GM18868 (cell line): ENCODE measurements at regions not wholly inside any gene's neighbourhood (a gene's known extent, or its start where the extent isn't known, plus 50 kb on each side); places are given as distances from the start of the nearest gene placed in this dataset.
"Not testable (repeated sequence)": the region's sequence is repeated elsewhere in the genome, so short reads cannot be mapped to it uniquely, and the experiment has no call there.

Experiments used
- ATAC-seq: cut with Tn5 transposase; IDR thresholded peaks from one replicate; pipeline ENCODE4 v1.9.1; 2021; ENCODE audit warnings: mild to moderate bottlenecking, moderate library complexity; ENCODE audit not compliant: unreplicated experiment

DNA sequence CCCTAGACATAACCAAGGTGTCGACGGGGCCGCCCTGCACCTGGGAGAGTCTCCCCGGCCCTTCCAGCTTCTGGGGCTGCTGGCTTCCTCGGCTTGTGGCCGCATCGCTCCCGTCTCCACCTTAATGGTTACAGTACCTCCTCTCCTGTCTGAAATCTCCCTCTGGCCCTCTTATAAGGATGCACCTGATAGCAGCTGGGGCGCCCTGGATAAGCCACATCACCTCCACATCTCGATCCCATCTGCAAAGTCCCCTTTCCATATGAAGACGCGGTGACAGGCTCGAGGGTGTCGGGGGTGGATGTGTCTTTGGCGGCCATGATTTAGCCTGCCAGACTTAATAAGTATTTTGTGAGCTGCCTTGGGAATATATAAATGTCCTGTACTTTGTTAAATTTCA lies 169.0 kb downstream of the NPIPB11 start:
- ATAC-seq, result not testable (repeated sequence)

- not testable (repeated sequence) for ATAC-seq
These were observed 169.5 kb downstream of the NPIPB11 start for GRCh38 chr16:29237023-29237422.

DNA sequence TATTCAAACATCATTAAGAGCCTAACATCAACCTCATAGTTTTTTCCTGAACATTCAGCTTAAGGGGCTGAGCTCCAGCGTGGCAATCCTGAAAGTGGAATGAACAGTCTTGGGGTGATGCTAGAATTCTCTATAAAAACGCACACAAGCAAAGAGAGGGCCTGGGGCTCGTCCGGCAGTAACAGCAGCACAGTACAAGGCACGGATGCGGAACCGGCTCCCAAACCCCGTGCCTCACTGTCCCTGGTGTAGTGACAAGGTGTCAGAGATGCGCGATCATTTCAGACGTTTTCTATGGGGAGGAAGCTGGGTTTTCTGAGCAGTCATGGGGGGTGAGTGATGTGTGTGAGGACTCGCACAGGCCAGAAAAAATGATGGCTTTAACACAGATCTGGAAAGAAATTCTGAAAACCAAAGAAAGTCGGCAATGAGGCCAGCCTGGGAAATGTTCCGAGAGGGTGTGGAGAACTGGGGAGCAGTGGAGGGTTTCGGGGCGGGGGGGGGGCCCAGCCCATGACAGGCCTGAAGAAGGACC lies 170.6 kb downstream of the NPIPB11 start:
- ATAC-seq, result not testable (repeated sequence)

- ATAC-seq, result not testable (repeated sequence)
These were observed 171.8 kb downstream of the NPIPB11 start for GRCh38 chr16:29234536-29235275.

GRCh38 chr16:29233705-29234404 lies 172.7 kb downstream of the NPIPB11 start:
- not testable (repeated sequence) for ATAC-seq

DNA sequence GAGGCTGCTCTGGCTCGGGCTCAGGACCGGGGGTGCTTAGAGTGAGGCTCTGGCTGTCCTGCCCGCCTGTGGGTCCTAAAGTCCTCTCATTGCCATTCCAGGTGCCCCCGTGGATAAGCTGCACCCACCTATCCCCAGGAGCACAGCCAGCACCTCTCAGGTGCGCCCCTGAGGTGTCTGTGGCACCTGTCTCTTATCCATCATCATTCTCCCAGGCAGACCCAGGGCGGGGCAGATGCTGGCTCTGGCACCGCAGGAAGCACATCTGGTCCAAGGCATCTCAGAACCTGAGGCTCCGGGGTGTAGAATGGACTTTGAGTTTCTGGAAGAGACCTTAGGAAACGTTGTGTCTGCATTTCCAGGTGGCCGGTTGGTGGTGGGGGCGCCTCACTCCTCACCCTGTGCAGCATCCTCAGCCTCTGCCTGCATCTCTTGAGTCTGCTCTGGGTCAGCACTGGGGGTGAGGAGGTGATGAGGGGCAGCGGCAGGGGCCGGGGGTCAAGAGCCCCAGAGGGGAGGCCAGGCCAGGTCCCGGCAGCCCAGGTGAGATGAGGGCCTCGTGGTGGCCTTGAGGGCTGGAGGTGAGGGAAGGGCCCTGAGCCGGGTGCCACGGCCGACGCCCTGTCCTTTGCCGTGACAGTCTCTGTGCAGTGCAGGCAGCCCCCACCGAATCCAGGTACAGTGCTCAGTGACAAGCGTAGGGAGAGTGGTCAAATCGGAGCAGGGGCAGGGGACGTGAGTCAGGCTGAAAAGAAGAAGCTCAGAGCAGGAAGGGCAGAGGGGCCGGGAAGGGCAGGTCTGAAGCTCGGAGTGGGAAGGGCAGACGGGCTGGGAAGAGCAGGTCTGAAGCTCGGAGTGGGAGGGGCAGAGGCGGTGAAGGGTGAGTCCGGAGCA lies 173.5 kb downstream of the NPIPB11 start:
- no peak for ATAC-seq

DNA sequence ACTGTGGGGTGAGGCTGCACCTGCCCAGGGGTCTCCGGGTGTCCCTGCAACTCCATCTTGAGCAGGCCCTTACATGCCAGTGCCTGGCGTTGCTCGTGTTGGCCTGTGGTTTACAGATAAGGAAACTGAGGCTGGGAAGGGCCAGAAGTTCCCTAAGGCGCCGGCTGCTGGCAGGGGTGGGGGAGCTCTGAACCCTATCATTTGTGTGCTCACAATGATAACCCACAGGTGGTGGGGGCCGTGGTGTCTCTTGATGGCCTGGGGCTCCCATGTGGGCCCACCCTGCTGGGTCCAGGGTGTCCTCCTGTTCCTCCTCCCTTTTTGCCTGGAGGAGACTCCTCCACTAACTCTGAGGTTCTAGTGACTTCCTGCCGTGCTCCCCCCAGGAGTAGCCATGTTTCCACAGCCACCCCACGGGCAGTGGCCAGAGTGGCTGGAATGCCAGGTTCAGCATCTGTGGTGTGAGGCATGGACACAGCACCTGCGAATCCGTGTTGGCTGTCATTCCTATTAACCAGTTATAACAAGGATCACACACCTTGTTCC lies 174.3 kb downstream of the NPIPB11 start:
- ATAC-seq, result not testable (repeated sequence)

- ATAC-seq, result no peak
These were observed 175.3 kb downstream of the NPIPB11 start for GRCh38 chr16:29231244-29231643.

- no peak for ATAC-seq
These were observed 175.8 kb downstream of the NPIPB11 start for GRCh38 chr16:29230671-29231096.

- not testable (repeated sequence) for ATAC-seq
These were observed 176.4 kb downstream of the NPIPB11 start for GRCh38 chr16:29230006-29230668.

DNA sequence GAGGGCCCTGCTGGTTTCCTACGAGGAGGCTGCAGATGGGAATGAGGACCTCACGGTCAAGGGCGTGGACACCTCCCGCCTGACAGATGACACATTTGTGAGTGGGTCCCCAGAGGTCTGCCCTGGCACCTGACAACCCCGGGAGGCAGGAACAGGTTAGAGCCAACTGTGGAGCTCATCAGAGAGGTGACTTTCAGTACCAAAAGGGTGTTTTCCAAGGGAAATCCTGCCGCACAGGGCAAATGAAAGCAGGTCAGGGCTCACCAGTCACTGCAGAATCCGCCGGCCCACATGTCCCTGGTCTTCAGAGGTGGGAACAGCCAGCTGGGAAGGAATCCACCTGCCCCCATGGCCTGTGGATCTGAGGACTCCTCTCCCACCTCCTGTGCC lies 176.9 kb downstream of the NPIPB11 start:
- ATAC-seq, result not testable (repeated sequence)

- ATAC-seq, result not testable (repeated sequence)
These were observed 177.6 kb downstream of the NPIPB11 start for GRCh38 chr16:29228664-29229611.

GRCh38 chr16:29227751-29228663 lies 178.5 kb downstream of the NPIPB11 start:
- not testable (repeated sequence) for ATAC-seq

DNA sequence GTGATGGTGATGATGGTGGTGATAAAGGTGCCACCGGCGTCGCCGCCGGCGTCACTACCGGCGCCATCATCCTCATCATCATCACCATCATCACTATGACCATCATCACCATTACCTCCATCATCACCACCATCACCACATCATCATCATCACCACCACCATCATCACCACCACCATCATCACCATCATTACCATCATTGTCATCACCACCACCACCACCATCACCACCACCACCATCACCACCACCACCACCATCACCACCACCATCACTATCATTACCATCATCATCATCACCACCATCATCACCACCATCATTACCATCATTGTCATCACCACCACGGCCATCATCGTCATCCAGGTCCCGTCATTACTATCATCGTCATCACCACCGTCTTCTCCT lies 179.7 kb downstream of the NPIPB11 start:
- no peak for ATAC-seq

DNA sequence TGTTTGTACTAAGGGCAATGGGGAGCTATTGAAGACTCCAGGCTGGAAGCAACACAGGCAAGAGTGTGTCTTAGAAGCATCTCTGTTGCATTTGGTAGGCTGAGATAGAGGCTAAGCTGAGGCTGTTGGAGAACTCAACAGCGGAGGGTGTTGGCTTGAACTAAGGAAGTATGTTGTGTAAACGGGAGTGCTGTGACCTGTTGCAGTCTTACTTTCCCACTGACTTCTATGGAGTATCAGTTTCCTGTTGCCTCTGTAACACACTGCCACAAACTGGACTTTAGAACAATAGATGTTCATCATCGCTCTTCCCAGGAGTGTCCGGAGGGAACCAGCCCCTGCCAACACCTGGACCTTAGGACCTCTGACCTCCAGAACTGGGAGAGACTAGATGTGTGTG lies 181.8 kb downstream of the NPIPB11 start:
- ATAC-seq, result not testable (repeated sequence)

GRCh38 chr16:29222615-29223014 lies 183.9 kb downstream of the NPIPB11 start:
- not testable (repeated sequence) for ATAC-seq

DNA sequence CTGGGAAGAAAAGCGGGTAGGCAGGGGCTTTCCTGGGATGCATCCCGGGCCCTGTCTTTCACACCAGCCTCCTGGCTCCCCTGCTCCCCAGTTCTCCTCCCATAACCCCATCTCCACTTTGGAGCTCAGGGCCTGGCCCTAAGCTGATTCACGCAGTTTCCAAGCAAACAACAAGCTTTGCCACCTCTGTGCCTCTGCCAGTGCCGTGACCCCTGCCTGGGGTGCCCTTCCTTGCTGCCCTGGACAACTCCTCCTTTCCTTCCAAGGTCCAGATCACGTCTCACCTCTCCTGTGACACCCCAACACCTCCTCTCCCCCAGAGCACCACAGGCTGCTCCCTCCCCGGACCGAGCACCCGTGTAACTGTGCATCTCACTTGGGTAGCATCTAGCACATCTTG lies 184.5 kb downstream of the NPIPB11 start:
- ATAC-seq, result not testable (repeated sequence)
